NCI-H2029 (cell line): ENCODE measurements at regions not wholly inside any gene's neighbourhood (a gene's known extent, or its start where the extent isn't known, plus 50 kb on each side); places are given as distances from the start of the nearest gene placed in this dataset.
"Not testable (repeated sequence)": the region's sequence is repeated elsewhere in the genome, so short reads cannot be mapped to it uniquely, and the experiment has no call there.

Source experiments
- DNase-seq: peaks from one replicate; lab custom pipeline; 2025; lab: John Stamatoyannopoulos, UW

GRCh38 chr5:156218367-156219158 is 108.4 kb upstream of the SGCD start:
- no peak for DNase-seq

- no peak for DNase-seq
Observed at GRCh38 chr5:156219483-156220005, 107.4 kb upstream of the SGCD start.

DNA sequence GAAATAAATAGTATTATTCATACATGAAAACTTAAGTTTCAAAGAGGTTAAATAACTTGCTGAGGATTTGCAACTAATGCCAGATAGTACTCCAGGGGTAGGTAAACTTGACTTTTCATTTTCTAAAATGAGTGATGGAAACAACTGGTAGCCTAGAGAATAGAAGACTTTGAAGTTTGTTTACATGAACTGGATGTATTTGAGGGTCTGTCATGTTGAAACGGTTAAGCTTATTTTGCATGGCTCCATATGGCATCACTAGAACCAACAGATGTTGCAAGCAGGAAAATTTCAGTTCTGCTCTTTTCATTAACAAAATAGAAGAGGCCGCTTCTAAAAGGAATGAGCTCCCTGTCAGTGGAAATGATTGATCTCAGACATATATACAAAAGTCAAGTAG is 105.1 kb upstream of the SGCD start:
- no peak for DNase-seq

DNA sequence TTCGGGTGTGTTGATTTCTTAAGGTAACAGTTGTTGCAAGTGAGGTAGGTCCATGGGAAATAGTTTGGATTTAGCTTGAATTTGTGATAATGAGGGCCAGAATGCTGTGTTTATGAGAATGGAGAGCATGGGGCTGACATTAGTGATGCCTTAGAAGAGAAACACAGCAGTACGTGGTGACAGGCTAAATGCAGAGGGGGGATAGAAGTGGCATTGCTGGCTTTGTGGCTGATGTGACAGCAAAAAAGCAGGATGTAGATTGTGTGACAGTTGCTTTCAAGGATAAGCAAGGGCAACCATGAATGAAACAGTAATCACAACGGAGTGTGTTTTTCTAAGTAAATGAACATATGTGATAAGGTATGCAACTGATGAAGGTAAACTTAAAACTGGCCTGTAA is 103.4 kb upstream of the SGCD start:
- DNase-seq: no peak

- DNase-seq: not testable (repeated sequence)
Observed at GRCh38 chr5:156226485-156226884, 100.5 kb upstream of the SGCD start.

DNA sequence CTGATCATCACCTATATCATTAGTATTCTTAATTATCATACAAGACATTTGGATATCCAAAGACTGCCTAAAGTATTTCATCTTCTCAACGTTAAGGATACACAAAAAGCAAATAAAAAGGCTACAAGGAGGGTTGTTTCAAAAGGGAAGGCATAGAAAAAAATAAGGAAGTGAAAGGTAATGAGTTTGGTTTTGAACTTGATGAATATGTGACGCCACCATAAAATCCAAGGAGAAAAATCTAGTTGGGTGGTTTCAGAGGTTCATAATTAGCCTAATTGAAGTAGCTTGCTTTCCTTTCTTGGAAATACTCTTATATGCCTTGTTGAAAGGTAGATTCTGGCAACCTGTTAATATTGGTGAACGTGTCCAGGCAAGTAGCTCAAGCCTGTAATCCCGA is 96.1 kb upstream of the SGCD start:
- DNase-seq: no peak

GRCh38 chr5:156232251-156232869 is 94.6 kb upstream of the SGCD start:
- no peak for DNase-seq

DNA sequence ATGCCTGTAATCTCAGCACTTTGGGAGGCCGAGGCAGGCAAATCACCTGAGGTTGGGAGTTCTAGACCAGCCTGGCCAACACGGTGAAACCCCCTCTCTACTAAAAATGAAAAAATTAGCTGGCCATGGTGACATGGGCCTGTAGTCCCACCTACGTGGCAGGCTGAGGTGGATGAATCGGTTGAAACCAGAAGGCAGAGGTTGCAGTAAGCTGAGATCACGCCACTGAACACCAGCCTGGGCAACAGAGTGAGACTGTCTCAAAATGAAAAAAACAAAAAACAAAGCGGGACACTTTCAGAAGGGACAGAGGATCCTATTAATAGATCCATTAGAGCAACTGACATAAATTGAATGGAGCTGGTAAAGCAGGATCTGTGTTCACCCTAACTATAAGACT is 89.6 kb upstream of the SGCD start:
- DNase-seq: no peak

DNA sequence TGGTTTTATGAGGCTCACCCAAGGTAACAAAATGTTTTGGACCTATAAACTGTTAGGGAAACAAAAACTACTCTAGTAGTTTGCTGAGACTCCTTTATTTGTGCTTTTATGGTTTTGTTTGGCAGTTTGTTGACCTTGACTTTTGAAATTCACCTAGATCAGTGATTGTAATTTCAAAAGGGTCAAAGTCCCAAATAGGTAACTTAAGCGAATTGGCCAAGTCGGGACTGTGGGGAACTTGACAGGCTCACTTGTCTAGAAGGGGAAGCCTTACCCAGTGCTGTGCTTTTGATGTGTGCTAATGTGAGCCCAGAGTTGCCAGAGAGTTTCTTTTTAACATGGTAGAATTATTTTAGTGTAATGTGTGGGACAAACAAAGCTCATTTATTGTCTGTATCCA is 87.2 kb upstream of the SGCD start:
- no peak for DNase-seq

DNA sequence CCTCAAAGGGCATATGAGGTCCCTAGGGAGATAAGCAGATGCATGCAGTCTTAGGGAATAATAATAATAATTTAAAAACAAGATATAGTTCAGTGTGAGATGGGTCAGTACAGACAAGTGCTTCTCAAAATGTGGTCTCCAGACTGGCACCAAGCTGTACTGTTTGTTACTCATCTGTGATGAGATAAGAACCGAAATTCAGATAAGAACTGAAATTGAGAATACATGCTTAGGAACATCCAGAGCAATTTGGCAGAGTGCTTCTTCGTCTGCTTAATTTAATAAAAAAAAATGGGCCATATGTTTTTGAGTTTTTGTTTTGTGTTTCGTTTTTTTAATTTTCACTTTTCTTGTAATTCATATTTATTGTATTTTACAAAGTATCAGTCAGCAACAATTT is 86.5 kb upstream of the SGCD start:
- no peak for DNase-seq

- DNase-seq: no peak
Observed at GRCh38 chr5:156241266-156241665, 85.7 kb upstream of the SGCD start.

GRCh38 chr5:156245895-156246294 is 81.1 kb upstream of the SGCD start:
- no peak for DNase-seq

GRCh38 chr5:156251076-156251475 is 75.9 kb upstream of the SGCD start:
- DNase-seq: no peak

GRCh38 chr5:156253130-156253529 is 73.8 kb upstream of the SGCD start:
- DNase-seq: no peak

GRCh38 chr5:156254196-156254595 is 72.8 kb upstream of the SGCD start:
- no peak for DNase-seq

DNA sequence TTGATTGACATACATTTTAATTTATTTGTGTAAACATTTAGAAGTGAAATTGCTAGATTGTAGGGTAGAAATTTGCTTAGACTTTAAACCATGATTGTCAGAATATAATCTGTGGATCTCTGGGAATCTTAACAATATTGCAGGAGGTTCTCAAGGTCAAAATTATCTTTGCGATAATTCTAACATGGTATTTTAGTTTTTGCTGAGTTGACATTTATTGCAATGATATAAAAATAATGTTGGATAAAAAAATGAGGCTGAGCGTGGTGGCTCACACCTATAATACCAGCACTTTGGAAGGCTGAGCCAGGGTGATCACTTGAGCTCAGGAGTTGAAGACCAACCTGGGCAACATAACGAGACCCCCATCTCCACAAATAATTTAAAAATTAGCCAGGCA is 70.3 kb upstream of the SGCD start:
- no peak for DNase-seq

- no peak for DNase-seq
Observed at GRCh38 chr5:156258934-156259333, 68.0 kb upstream of the SGCD start.

GRCh38 chr5:156259618-156260017 is 67.3 kb upstream of the SGCD start:
- DNase-seq: no peak

- no peak for DNase-seq
Observed at GRCh38 chr5:156261275-156261939, 65.6 kb upstream of the SGCD start.

DNA sequence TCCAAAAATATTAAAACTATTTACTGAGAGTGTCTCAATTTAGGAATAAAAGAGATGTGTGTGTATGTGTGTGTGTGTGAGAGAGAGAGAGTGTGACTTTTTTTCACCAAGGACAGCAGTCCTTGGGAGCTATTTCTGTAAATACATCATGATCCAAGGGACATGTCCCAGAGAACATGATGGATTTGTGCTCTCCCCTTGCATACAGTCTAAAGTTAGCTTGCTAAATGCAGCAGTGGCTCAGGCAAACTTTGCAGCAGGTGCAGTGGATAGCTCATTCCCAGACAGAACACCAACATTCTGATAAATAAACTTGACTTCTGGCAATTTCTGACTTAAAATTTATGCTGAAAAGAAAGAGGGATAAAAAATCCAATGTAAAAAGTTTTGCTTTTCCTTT is 55.4 kb upstream of the SGCD start:
- no peak for DNase-seq

DNA sequence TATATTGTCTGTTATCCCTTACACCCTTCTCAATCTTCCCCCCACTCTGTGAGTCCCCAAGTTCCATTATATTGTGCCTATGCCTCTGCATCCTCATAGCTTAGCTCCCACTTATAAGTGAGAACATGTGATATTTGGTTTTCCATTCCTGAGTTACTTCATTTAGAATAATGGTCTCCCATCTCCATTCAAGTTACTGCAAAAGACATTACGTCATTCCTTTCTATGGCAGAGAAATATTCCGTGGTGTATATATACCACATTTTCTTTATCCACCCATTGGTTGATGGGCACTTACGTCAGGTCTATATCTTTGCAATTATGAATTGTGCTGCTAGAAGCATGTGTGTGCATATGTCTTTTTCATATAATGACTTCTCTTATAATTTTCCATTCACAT is 54.8 kb upstream of the SGCD start:
- no peak for DNase-seq

- DNase-seq: no peak
Observed at GRCh38 chr5:156273325-156273724, 53.6 kb upstream of the SGCD start.

DNA sequence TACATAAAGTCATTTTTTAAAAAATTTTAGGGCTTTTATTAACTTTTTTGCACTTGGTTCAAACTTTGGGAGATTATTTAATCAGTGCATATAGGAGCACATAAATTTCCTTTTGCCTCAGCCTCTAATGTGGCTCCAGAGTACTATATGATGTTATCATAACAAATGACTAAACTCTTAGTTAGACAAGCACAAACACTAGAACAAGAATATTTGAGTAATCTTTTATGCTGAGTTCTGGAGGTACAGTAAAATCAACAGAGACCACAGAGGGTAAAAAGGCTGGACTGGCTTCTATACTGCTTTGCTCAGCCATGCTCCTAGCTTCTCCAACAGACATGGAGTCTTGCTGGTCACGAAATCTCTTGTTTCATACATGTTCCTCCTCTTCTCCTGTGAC is 52.5 kb upstream of the SGCD start:
- no peak for DNase-seq
